ENCODE measurements at regions not wholly inside any gene's neighbourhood (a gene's known extent, or its start where the extent isn't known, plus 50 kb on each side); places are given as distances from the start of the nearest gene placed in this dataset.

GRCh38 chr1:29417971-29418370, 181.6 kb downstream of the PTPRU start:
- Histone ChIP-seq H3K4me1 (no peaks in the 10 kb centered on the region; the same call in 1 of the 2 replicates), H3K36me3 (no peaks in the 10 kb centered on the region), H3K27me3 (no peaks in the 10 kb centered on the region), H3K9me3 (no peaks in the 10 kb centered on the region), H3K4me3 (ENCODE audit: low read depth, low read length) (no peak overlapping the region)
- no peak for TF ChIP-seq CTCF (IDR thresholded peaks at IDR 0.05; ENCODE audit: low read depth, low read length)
- DNase-seq: no peak

- H3K27me3 ChIP-seq: no peaks in the 10 kb centered on the region
- H3K4me1 ChIP-seq: no peaks in the 10 kb centered on the region; the same call in 1 of the 2 replicates
- TF ChIP-seq CTCF (IDR thresholded peaks at IDR 0.05; ENCODE audit: low read depth, low read length): no peak
- H3K36me3 ChIP-seq: no peaks in the 10 kb centered on the region
- H3K4me3 ChIP-seq (ENCODE audit: low read depth, low read length): no peak overlapping the region
- DNase-seq: no peak
- H3K9me3 ChIP-seq: no peaks in the 10 kb centered on the region
These were observed 181.0 kb downstream of the PTPRU start for GRCh38 chr1:29417147-29417858.

- no peak overlapping the region for H3K4me3 ChIP-seq (ENCODE audit: low read depth, low read length)
- H3K36me3 ChIP-seq: no peaks in the 10 kb centered on the region
- DNase-seq: peak; percentile 30
These were observed 180.2 kb downstream of the PTPRU start for GRCh38 chr1:29416267-29417146.

GRCh38 chr1:29415861-29416260, 179.5 kb downstream of the PTPRU start:
- DNase-seq: no peak
- Histone ChIP-seq H3K4me3 (ENCODE audit: low read depth, low read length) (no peak overlapping the region), H3K27me3 (no peaks in the 10 kb centered on the region), H3K36me3 (no peaks in the 10 kb centered on the region), H3K9me3 (no peaks in the 10 kb centered on the region), H3K4me1 (no peaks in the 10 kb centered on the region; the same call in 1 of the 2 replicates)
- TF ChIP-seq CTCF (IDR thresholded peaks at IDR 0.05; ENCODE audit: low read depth, low read length): no peak

More at GRCh38 chr1:29416267-29417146, 180.2 kb downstream of the PTPRU start:
- H3K9me3 ChIP-seq: no peaks in the 10 kb centered on the region
- no peaks in the 10 kb centered on the region; the same call in 1 of the 2 replicates for H3K4me1 ChIP-seq
- H3K27me3 ChIP-seq: no peaks in the 10 kb centered on the region
- peak; percentile 37; the same call in 1 of the 2 replicates for TF ChIP-seq CTCF (IDR thresholded peaks at IDR 0.05; ENCODE audit: low read depth, low read length)

GRCh38 chr1:29415156-29415830, 179.0 kb downstream of the PTPRU start:
- Histone ChIP-seq H3K4me3 (ENCODE audit: low read depth, low read length) (no peak overlapping the region), H3K27me3 (no peaks in the 10 kb centered on the region), H3K4me1 (no peaks in the 10 kb centered on the region; the same call in 1 of the 2 replicates), H3K36me3 (no peaks in the 10 kb centered on the region), H3K9me3 (no peaks in the 10 kb centered on the region)
- TF ChIP-seq CTCF (IDR thresholded peaks at IDR 0.05; ENCODE audit: low read depth, low read length): peak; percentile 29; the same call in 1 of the 2 replicates
- no peak for DNase-seq
